Epithelial cell of prostate (primary cell): ENCODE measurements at regions not wholly inside any gene's neighbourhood (a gene's known extent, or its start where the extent isn't known, plus 50 kb on each side); places are given as distances from the start of the nearest gene placed in this dataset.
A peak's percentile ranks its signal among the peaks of the same experiment; 100 is the strongest.
"Not testable (repeated sequence)": the region's sequence is repeated elsewhere in the genome, so short reads cannot be mapped to it uniquely, and the experiment has no call there.

Source experiments
- DNase-seq: peaks from one replicate; pipeline ENCODE4 v3.0.0-alpha.2; 2011; ENCODE audit warnings: low read depth, low spot score
- H3K27ac ChIP-seq: fragments of 450-650 bp; 2 replicates; pipeline ENCODE4 v1.5.1; 2017; ENCODE audit warnings: mild to moderate bottlenecking

GRCh38 chr12:40431169-40431568, 206.4 kb downstream of the LRRK2 start:
- DNase-seq, result no peak
- no peak overlapping the region for H3K27ac ChIP-seq

GRCh38 chr12:40435251-40435650, 210.5 kb downstream of the LRRK2 start:
- H3K27ac ChIP-seq, result no peak overlapping the region
- no peak for DNase-seq

GRCh38 chr12:40435951-40436350, 211.2 kb downstream of the LRRK2 start:
- DNase-seq, result no peak
- H3K27ac ChIP-seq, result no peak overlapping the region

GRCh38 chr12:40436564-40436963, 211.8 kb downstream of the LRRK2 start:
- no peak overlapping the region for H3K27ac ChIP-seq
- DNase-seq, result no peak

GRCh38 chr12:40439771-40440492, 215.1 kb downstream of the LRRK2 start:
- no peak for DNase-seq
- H3K27ac ChIP-seq, result no peak overlapping the region

GRCh38 chr12:40444174-40444573, 219.4 kb downstream of the LRRK2 start:
- no peak overlapping the region for H3K27ac ChIP-seq
- DNase-seq, result no peak

- no peak overlapping the region for H3K27ac ChIP-seq
- DNase-seq, result peak; percentile 1
Observed at GRCh38 chr12:40446385-40446784, 221.6 kb downstream of the LRRK2 start.

GRCh38 chr12:40448523-40448922, 223.7 kb downstream of the LRRK2 start:
- DNase-seq, H3K27ac ChIP-seq: not testable (repeated sequence)

GRCh38 chr12:40451661-40452060, 226.9 kb downstream of the LRRK2 start:
- no peak for DNase-seq
- H3K27ac ChIP-seq, result no peak overlapping the region

- no peak overlapping the region for H3K27ac ChIP-seq
- DNase-seq, result no peak
Observed at GRCh38 chr12:40464121-40464520, 228.1 kb upstream of the CNTN1 start.

- no peak for DNase-seq
- H3K27ac ChIP-seq, result no peak overlapping the region
Observed at GRCh38 chr12:40469736-40470135, 222.5 kb upstream of the CNTN1 start.

- H3K27ac ChIP-seq, result no peak overlapping the region
- DNase-seq, result no peak
Observed at GRCh38 chr12:40473962-40474361, 218.3 kb upstream of the CNTN1 start.

GRCh38 chr12:40474630-40475029, 217.6 kb upstream of the CNTN1 start:
- peak; percentile 5 for DNase-seq
- H3K27ac ChIP-seq, result no peak overlapping the region

- DNase-seq, result no peak
- H3K27ac ChIP-seq, result no peak overlapping the region
Observed at GRCh38 chr12:40499856-40500255, 192.4 kb upstream of the CNTN1 start.

- no peak for DNase-seq
- H3K27ac ChIP-seq, result no peak overlapping the region
Observed at GRCh38 chr12:40502322-40502721, 189.9 kb upstream of the CNTN1 start.

GRCh38 chr12:40505327-40505726, 186.9 kb upstream of the CNTN1 start:
- H3K27ac ChIP-seq, result no peak overlapping the region
- DNase-seq, result no peak

GRCh38 chr12:40508421-40508820, 183.8 kb upstream of the CNTN1 start:
- no peak overlapping the region for H3K27ac ChIP-seq
- DNase-seq, result no peak

- DNase-seq, result no peak
- H3K27ac ChIP-seq, result no peak overlapping the region
Observed at GRCh38 chr12:40511341-40511740, 180.9 kb upstream of the CNTN1 start.

GRCh38 chr12:40515041-40515816, 177.0 kb upstream of the CNTN1 start:
- peak; percentile 6 for DNase-seq
- H3K27ac ChIP-seq, result peak overlapping the region; percentile 57

GRCh38 chr12:40522837-40523236, 169.4 kb upstream of the CNTN1 start:
- DNase-seq, result no peak
- H3K27ac ChIP-seq, result no peak overlapping the region

- no peak overlapping the region for H3K27ac ChIP-seq
- DNase-seq, result no peak
Observed at GRCh38 chr12:40525054-40525453, 167.2 kb upstream of the CNTN1 start.

- H3K27ac ChIP-seq, result no peak overlapping the region
- DNase-seq, result no peak
Observed at GRCh38 chr12:40534828-40535227, 157.4 kb upstream of the CNTN1 start.
